ENCODE measurements at regions not wholly inside any gene's neighbourhood (a gene's known extent, or its start where the extent isn't known, plus 50 kb on each side); places are given as distances from the start of the nearest gene placed in this dataset.

DNA sequence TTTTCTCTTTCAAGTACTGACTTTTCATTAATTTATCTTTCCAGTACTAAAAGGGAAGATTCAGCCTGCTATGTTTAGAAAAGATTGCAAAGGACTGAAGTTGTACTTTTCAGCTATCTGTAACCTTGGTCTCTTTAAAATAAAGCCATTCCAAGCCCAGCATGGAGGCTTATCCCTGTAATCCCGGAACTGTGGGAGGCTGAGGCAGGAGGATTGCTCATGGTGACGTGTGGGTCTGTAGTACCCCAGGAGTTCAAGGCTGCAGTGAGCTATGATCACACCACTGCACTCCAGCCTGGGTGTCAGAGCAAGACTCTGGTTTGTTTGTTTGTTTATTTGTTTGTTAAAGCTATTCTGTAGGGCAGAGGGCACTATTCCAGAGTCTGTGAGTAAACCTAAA, 50.6 kb upstream of the TMEM170B start:
- no peaks in the 10 kb centered on the region for H3K9me3 ChIP-seq
- WGBS: 98% methylated on average over 2 of the region's 2 CpGs
- no peaks in the 10 kb centered on the region for H3K4me1 ChIP-seq
- H3K27me3 ChIP-seq: no peaks in the 10 kb centered on the region
- TF ChIP-seq POLR2AphosphoS5 (IDR thresholded peaks at IDR 0.05) (no peak), EP300 (IDR thresholded peaks at IDR 0.05) (no peak), POLR2A (IDR thresholded peaks at IDR 0.05) (no peak)
- TF ChIP-seq, protein P1, sequence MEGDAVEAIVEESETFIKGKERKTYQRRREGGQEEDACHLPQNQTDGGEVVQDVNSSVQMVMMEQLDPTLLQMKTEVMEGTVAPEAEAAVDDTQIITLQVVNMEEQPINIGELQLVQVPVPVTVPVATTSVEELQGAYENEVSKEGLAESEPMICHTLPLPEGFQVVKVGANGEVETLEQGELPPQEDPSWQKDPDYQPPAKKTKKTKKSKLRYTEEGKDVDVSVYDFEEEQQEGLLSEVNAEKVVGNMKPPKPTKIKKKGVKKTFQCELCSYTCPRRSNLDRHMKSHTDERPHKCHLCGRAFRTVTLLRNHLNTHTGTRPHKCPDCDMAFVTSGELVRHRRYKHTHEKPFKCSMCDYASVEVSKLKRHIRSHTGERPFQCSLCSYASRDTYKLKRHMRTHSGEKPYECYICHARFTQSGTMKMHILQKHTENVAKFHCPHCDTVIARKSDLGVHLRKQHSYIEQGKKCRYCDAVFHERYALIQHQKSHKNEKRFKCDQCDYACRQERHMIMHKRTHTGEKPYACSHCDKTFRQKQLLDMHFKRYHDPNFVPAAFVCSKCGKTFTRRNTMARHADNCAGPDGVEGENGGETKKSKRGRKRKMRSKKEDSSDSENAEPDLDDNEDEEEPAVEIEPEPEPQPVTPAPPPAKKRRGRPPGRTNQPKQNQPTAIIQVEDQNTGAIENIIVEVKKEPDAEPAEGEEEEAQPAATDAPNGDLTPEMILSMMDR (IDR thresholded peaks at IDR 0.05): no peak
- no peak for DNase-seq (ENCODE audit: low spot score in 2 of 2)
- no peaks in the 10 kb centered on the region for H3K36me3 ChIP-seq
- no peak overlapping the region for H3K4me3 ChIP-seq
- no peak overlapping the region for H3K27ac ChIP-seq

GRCh38 chr6:11486486-11486885, 51.1 kb upstream of the TMEM170B start:
- Histone ChIP-seq H3K4me3 (no peak overlapping the region), H3K9me3 (no peaks in the 10 kb centered on the region), H3K36me3 (no peaks in the 10 kb centered on the region), H3K27me3 (no peaks in the 10 kb centered on the region), H3K27ac (no peak overlapping the region), H3K4me1 (no peaks in the 10 kb centered on the region)
- WGBS: 96% methylated on average over 7 of the region's 7 CpGs
- DNase-seq (ENCODE audit: low spot score in 2 of 2): no peak
- TF ChIP-seq POLR2A (IDR thresholded peaks at IDR 0.05) (no peak), POLR2AphosphoS5 (IDR thresholded peaks at IDR 0.05) (no peak), EP300 (IDR thresholded peaks at IDR 0.05) (no peak)
- TF ChIP-seq, protein P1 (IDR thresholded peaks at IDR 0.05): no peak

DNA sequence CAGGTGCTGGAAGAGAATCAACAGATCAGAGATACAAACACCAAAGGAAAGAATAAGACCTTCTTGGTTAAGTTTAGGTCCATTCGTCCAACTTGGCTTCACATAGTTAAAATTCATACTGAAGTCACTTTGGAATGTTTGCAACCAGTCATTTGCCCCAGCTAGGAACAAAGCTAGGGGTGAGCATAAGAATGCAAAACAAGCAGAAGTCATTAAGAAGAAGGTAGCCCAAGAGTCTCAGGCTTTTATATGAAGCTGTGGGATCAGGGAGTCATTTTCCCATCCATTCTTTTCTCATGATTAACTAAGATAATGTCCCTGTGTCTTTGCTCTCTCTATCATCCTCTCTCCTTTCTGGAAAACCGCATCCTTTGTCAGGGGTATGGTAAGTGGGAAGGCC, 51.5 kb upstream of the TMEM170B start:
- Histone ChIP-seq H3K27me3 (no peaks in the 10 kb centered on the region), H3K4me1 (no peaks in the 10 kb centered on the region), H3K36me3 (no peaks in the 10 kb centered on the region), H3K27ac (no peak overlapping the region), H3K4me3 (no peak overlapping the region), H3K9me3 (no peaks in the 10 kb centered on the region)
- TF ChIP-seq, protein P1 (IDR thresholded peaks at IDR 0.05): no peak
- TF ChIP-seq EP300 (IDR thresholded peaks at IDR 0.05): no peak
- TF ChIP-seq POLR2AphosphoS5 (IDR thresholded peaks at IDR 0.05): no peak
- no peak for TF ChIP-seq POLR2A (IDR thresholded peaks at IDR 0.05)
- WGBS: 95% methylated on average over 2 of the region's 2 CpGs
- DNase-seq (ENCODE audit: low spot score in 2 of 2): no peak

- H3K4me3 ChIP-seq: no peak overlapping the region
- no peaks in the 10 kb centered on the region for H3K9me3 ChIP-seq
- no peaks in the 10 kb centered on the region for H3K36me3 ChIP-seq
- H3K27me3 ChIP-seq: no peaks in the 10 kb centered on the region
- TF ChIP-seq EP300 (IDR thresholded peaks at IDR 0.05): no peak
- TF ChIP-seq POLR2A (IDR thresholded peaks at IDR 0.05): no peak
- TF ChIP-seq, protein P1 (IDR thresholded peaks at IDR 0.05): no peak
- TF ChIP-seq POLR2AphosphoS5 (IDR thresholded peaks at IDR 0.05): no peak
- DNase-seq (ENCODE audit: low spot score in 2 of 2): no peak
- H3K27ac ChIP-seq: no peak overlapping the region
- H3K4me1 ChIP-seq: no peaks in the 10 kb centered on the region
- 80% methylated on average over 4 of the region's 4 CpGs for WGBS
Measured at GRCh38 chr6:11485271-11485670, 52.3 kb upstream of the TMEM170B start.

DNA sequence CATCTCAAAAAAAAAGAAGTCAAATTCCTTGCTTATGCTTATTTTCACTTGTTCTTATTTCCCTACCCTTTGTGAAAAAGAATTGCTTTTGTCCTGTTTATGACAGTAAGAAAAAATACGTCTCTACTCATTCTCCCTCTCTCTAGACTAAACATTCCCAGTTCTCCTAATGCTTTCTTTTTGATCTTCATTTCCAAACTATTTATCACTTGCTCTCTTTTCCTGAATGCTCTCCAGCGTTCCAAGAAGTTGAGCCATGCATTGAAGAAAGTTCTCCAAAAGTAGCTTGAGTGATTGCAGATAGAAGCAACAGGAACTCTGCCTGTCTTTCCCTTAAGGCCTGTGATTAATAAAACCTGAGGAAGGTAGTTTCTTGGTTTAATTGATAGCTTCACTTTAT, 53.1 kb upstream of the TMEM170B start:
- TF ChIP-seq POLR2AphosphoS5 (IDR thresholded peaks at IDR 0.05) (no peak), POLR2A (IDR thresholded peaks at IDR 0.05) (no peak), EP300 (IDR thresholded peaks at IDR 0.05) (no peak)
- TF ChIP-seq, protein P1 (IDR thresholded peaks at IDR 0.05): no peak
- Histone ChIP-seq H3K4me3 (no peak overlapping the region), H3K4me1 (no peaks in the 10 kb centered on the region), H3K36me3 (no peaks in the 10 kb centered on the region), H3K27ac (no peak overlapping the region), H3K9me3 (no peaks in the 10 kb centered on the region), H3K27me3 (no peaks in the 10 kb centered on the region)
- DNase-seq (ENCODE audit: low spot score in 2 of 2): no peak
- 82% methylated on average over 2 of the region's 2 CpGs for WGBS
